Astrocyte (in vitro differentiated cells and primary cell): ENCODE measurements at regions not wholly inside any gene's neighbourhood (a gene's known extent, or its start where the extent isn't known, plus 50 kb on each side); places are given as distances from the start of the nearest gene placed in this dataset.

ENCODE experiments used
- DNase-seq: peaks from one replicate; pipeline ENCODE4 v3.0.0-alpha.2; 2010; ENCODE audit warnings: low read depth
- FAIRE-seq: peaks from 2 replicates; lab custom pipeline; 2011; peaks lifted over from hg19 to GRCh38; lab: Jason Lieb, UNC
- H2AFZ ChIP-seq: 2 replicates; pipeline ENCODE4 v1.6.0; 2012; ENCODE audit warnings: low read depth, low read length, inconsistent platforms
- H3K27ac ChIP-seq: 2 replicates; pipeline ENCODE4 v1.5.1; 2011; ENCODE audit warnings: low read depth, low read length, inconsistent platforms
- H3K27me3 ChIP-seq: 2 replicates; pipeline ENCODE4 v1.6.0; 2011; ENCODE audit warnings: low read length, inconsistent platforms; ENCODE audit not compliant: insufficient read depth
- H3K36me3 ChIP-seq: 2 replicates; pipeline ENCODE4 v1.5.1; 2011; ENCODE audit warnings: low read length, inconsistent platforms; ENCODE audit not compliant: insufficient read depth
- H3K4me1 ChIP-seq: 2 replicates; pipeline ENCODE4 v1.5.1; 2011; ENCODE audit warnings: low read length, inconsistent platforms; ENCODE audit not compliant: insufficient read depth
- H3K4me2 ChIP-seq: 2 replicates; pipeline ENCODE4 v1.6.0; 2012; ENCODE audit warnings: low read length, inconsistent platforms
- H3K4me3 ChIP-seq: 2 replicates; pipeline ENCODE4 v1.5.1; 2011; ENCODE audit warnings: low read depth, mild to moderate bottlenecking, low read length, inconsistent platforms; ENCODE audit not compliant: insufficient read depth
- H3K79me2 ChIP-seq: 2 replicates; pipeline ENCODE4 v1.6.0; 2012; ENCODE audit warnings: mild to moderate bottlenecking, low read length, inconsistent platforms; ENCODE audit not compliant: insufficient read depth
- H3K9ac ChIP-seq: 2 replicates; pipeline ENCODE4 v1.6.0; 2012; ENCODE audit warnings: mild to moderate bottlenecking, low read length, inconsistent platforms
- H3K9me3 ChIP-seq: 2 replicates; pipeline ENCODE4 v1.5.1; 2012; ENCODE audit warnings: low read depth, mild to moderate bottlenecking, low read length, inconsistent platforms; ENCODE audit not compliant: insufficient read depth
- H4K20me1 ChIP-seq: 2 replicates; pipeline ENCODE4 v1.6.0; 2012; ENCODE audit warnings: low read length, inconsistent platforms; ENCODE audit not compliant: insufficient read depth
- H3K27ac Mint-ChIP-seq: one replicate; pipeline ENCODE4 v1.8.0; 2021; ENCODE audit warnings: mild to moderate bottlenecking, mixed read lengths; ENCODE audit not compliant: unreplicated experiment
- H3K27me3 Mint-ChIP-seq: one replicate; pipeline ENCODE4 v1.8.0; 2021; ENCODE audit warnings: low read depth, mixed read lengths; ENCODE audit not compliant: unreplicated experiment
- H3K36me3 Mint-ChIP-seq: one replicate; pipeline ENCODE4 v1.8.0; 2021; ENCODE audit warnings: low read depth, mixed read lengths; ENCODE audit not compliant: unreplicated experiment
- H3K4me1 Mint-ChIP-seq: one replicate; pipeline ENCODE4 v1.8.0; 2021; ENCODE audit warnings: low read depth, mixed read lengths; ENCODE audit not compliant: unreplicated experiment
- H3K4me3 Mint-ChIP-seq: one replicate; pipeline ENCODE4 v1.8.0; 2021; ENCODE audit warnings: mild to moderate bottlenecking, moderate library complexity, mixed read lengths; ENCODE audit not compliant: unreplicated experiment
- H3K9me3 Mint-ChIP-seq: one replicate; pipeline ENCODE4 v1.8.0; 2021; ENCODE audit warnings: mild to moderate bottlenecking, mixed read lengths; ENCODE audit not compliant: unreplicated experiment
- EZH2 ChIP-seq: IDR thresholded peaks from 2 replicates; pipeline ENCODE4 v1.6.1; 2012; ENCODE audit warnings: mild to moderate bottlenecking, low read length, inconsistent platforms; ENCODE audit not compliant: insufficient read depth
- TF ChIP-seq, protein P1 (sequence below): IDR thresholded peaks from 2 replicates; pipeline ENCODE4 v1.5.1; 2011; ENCODE audit warnings: low read depth, mild to moderate bottlenecking, inconsistent platforms, low read length, moderate library complexity; ENCODE audit not compliant: insufficient read depth

- Mint-ChIP-seq H3K27ac (no peak overlapping the region), H3K9me3 (peaks cover 3% of the 10 kb centered on the region), H3K36me3 (no peaks in the 10 kb centered on the region), H3K4me1 (peaks cover 7% of the 10 kb centered on the region), H3K4me3 (no peak overlapping the region), H3K27me3 (peaks cover 7% of the 10 kb centered on the region)
- Histone ChIP-seq H3K9me3 (no peaks in the 10 kb centered on the region), H3K4me3 (no peak overlapping the region), H3K27me3 (no peaks in the 10 kb centered on the region), H3K36me3 (no peaks in the 10 kb centered on the region), H3K27ac (no peak overlapping the region), H3K4me1 (no peaks in the 10 kb centered on the region), H4K20me1 (no peaks in the 10 kb centered on the region), H3K9ac (no peak overlapping the region), H3K4me2 (no peak overlapping the region), H3K79me2 (no peaks in the 10 kb centered on the region), H2AFZ (no peak overlapping the region)
- no peak for TF ChIP-seq EZH2
- TF ChIP-seq, protein P1, sequence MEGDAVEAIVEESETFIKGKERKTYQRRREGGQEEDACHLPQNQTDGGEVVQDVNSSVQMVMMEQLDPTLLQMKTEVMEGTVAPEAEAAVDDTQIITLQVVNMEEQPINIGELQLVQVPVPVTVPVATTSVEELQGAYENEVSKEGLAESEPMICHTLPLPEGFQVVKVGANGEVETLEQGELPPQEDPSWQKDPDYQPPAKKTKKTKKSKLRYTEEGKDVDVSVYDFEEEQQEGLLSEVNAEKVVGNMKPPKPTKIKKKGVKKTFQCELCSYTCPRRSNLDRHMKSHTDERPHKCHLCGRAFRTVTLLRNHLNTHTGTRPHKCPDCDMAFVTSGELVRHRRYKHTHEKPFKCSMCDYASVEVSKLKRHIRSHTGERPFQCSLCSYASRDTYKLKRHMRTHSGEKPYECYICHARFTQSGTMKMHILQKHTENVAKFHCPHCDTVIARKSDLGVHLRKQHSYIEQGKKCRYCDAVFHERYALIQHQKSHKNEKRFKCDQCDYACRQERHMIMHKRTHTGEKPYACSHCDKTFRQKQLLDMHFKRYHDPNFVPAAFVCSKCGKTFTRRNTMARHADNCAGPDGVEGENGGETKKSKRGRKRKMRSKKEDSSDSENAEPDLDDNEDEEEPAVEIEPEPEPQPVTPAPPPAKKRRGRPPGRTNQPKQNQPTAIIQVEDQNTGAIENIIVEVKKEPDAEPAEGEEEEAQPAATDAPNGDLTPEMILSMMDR = no peak
- no peak for DNase-seq
- FAIRE-seq = no peak
Measured at GRCh38 chr6:156351346-156351966, 425.7 kb upstream of the ARID1B start.

- Mint-ChIP-seq H3K4me3 (no peak overlapping the region), H3K4me1 (peaks cover 9% of the 10 kb centered on the region), H3K9me3 (no peaks in the 10 kb centered on the region), H3K27ac (no peak overlapping the region), H3K36me3 (no peaks in the 10 kb centered on the region), H3K27me3 (peaks cover 7% of the 10 kb centered on the region)
- no peaks in the 10 kb centered on the region for H3K79me2 ChIP-seq
- no peak overlapping the region for H3K4me3 ChIP-seq
- no peak overlapping the region for H3K9ac ChIP-seq
- no peaks in the 10 kb centered on the region for H3K36me3 ChIP-seq
- FAIRE-seq (no peak), DNase-seq (no peak)
- no peaks in the 10 kb centered on the region for H3K9me3 ChIP-seq
- H3K4me1 ChIP-seq = no peaks in the 10 kb centered on the region
- no peaks in the 10 kb centered on the region for H4K20me1 ChIP-seq
- TF ChIP-seq, protein P1 = no peak
- no peak for TF ChIP-seq EZH2
- no peaks in the 10 kb centered on the region for H3K27me3 ChIP-seq
- no peak overlapping the region for H3K27ac ChIP-seq
- H2AFZ ChIP-seq = no peak overlapping the region
- no peak overlapping the region for H3K4me2 ChIP-seq
Measured at GRCh38 chr6:156350337-156350736, 426.8 kb upstream of the ARID1B start.

- FAIRE-seq (no peak), DNase-seq (no peak)
- Histone ChIP-seq H3K4me1 (no peaks in the 10 kb centered on the region), H4K20me1 (no peaks in the 10 kb centered on the region), H3K27ac (no peak overlapping the region), H3K79me2 (no peaks in the 10 kb centered on the region), H3K4me3 (no peak overlapping the region), H3K36me3 (no peaks in the 10 kb centered on the region), H3K9me3 (no peaks in the 10 kb centered on the region), H2AFZ (no peak overlapping the region), H3K4me2 (no peak overlapping the region), H3K27me3 (no peaks in the 10 kb centered on the region), H3K9ac (no peak overlapping the region)
- H3K4me3 Mint-ChIP-seq = no peak overlapping the region
- H3K9me3 Mint-ChIP-seq = no peaks in the 10 kb centered on the region
- H3K36me3 Mint-ChIP-seq = no peaks in the 10 kb centered on the region
- peaks cover 9% of the 10 kb centered on the region for H3K4me1 Mint-ChIP-seq
- TF ChIP-seq EZH2 = no peak
- TF ChIP-seq, protein P1 = no peak
- H3K27ac Mint-ChIP-seq = no peak overlapping the region
- peaks cover 7% of the 10 kb centered on the region for H3K27me3 Mint-ChIP-seq
Measured at GRCh38 chr6:156348849-156349248, 428.3 kb upstream of the ARID1B start.
